Stimulated activated CD4-positive, alpha-beta T cell treated with anti-CD3 and anti-CD28 coated beads, Interleukin-1b, Interleukin-23, amount 100 ng/mL, for 1 hour (primary cell): ENCODE measurements at regions not wholly inside any gene's neighbourhood (a gene's known extent, or its start where the extent isn't known, plus 50 kb on each side); places are given as distances from the start of the nearest gene placed in this dataset.
"Not testable (repeated sequence)": the region's sequence is repeated elsewhere in the genome, so short reads cannot be mapped to it uniquely, and the experiment has no call there.

Source experiments
- DNase-seq, 2 donors: peaks; one replicate each; pipeline ENCODE4 v3.0.0-alpha.2; 2020; ENCODE audit warnings: low read depth in 2 of 2

GRCh38 chr10:131816941-131817700 is 83.7 kb upstream of the PPP2R2D start:
- no peak for DNase-seq

GRCh38 chr10:131817866-131818509 is 82.8 kb upstream of the PPP2R2D start:
- no peak for DNase-seq

GRCh38 chr10:131818510-131819234 is 82.1 kb upstream of the PPP2R2D start:
- no peak for DNase-seq

- DNase-seq: no peak
Measured at GRCh38 chr10:131819241-131820072, 81.4 kb upstream of the PPP2R2D start.

- DNase-seq: no peak
Measured at GRCh38 chr10:131820626-131821025, 80.2 kb upstream of the PPP2R2D start.

- no peak for DNase-seq
Measured at GRCh38 chr10:131821378-131822012, 79.3 kb upstream of the PPP2R2D start.

GRCh38 chr10:131822013-131822691 is 78.7 kb upstream of the PPP2R2D start:
- DNase-seq: no peak

GRCh38 chr10:131822692-131823245 is 78.0 kb upstream of the PPP2R2D start:
- no peak for DNase-seq

- not testable (repeated sequence) for DNase-seq
Measured at GRCh38 chr10:131823601-131824099, 77.2 kb upstream of the PPP2R2D start.

GRCh38 chr10:131824371-131825149 is 76.2 kb upstream of the PPP2R2D start:
- no peak for DNase-seq

- no peak for DNase-seq
Measured at GRCh38 chr10:131825150-131825848, 75.5 kb upstream of the PPP2R2D start.

- DNase-seq: no peak
Measured at GRCh38 chr10:131825960-131826650, 74.7 kb upstream of the PPP2R2D start.

- no peak for DNase-seq
Measured at GRCh38 chr10:131829156-131829930, 71.5 kb upstream of the PPP2R2D start.

GRCh38 chr10:131830446-131831130 is 70.2 kb upstream of the PPP2R2D start:
- DNase-seq: no peak

GRCh38 chr10:131831561-131831960 is 69.2 kb upstream of the PPP2R2D start:
- no peak for DNase-seq

- DNase-seq: no peak
Measured at GRCh38 chr10:131832056-131832685, 68.6 kb upstream of the PPP2R2D start.
